Psoas muscle (tissue), 7 donors: ENCODE measurements at regions not wholly inside any gene's neighbourhood (a gene's known extent, or its start where the extent isn't known, plus 50 kb on each side); places are given as distances from the start of the nearest gene placed in this dataset.
"Not testable (repeated sequence)": the region's sequence is repeated elsewhere in the genome, so short reads cannot be mapped to it uniquely, and the experiment has no call there.

Experiments used
- ATAC-seq, 4 donors: fragments of 200-7000 bp; cut with Tn5 transposase; one replicate each; pipeline ENCODE4 v1.9.1; 2020; ENCODE audit warnings: moderate library complexity in 3 of 4, mild to moderate bottlenecking in 2 of 4
- DNase-seq, 2 donors: peaks; one replicate each; pipeline ENCODE4 v3.0.0-alpha.2; 2020
- H3K27ac ChIP-seq: fragments of 200-600 bp; one replicate; pipeline ENCODE4 v1.8.0; 2022
- H3K27me3 ChIP-seq, 3 donors: fragments of 200-600 bp in 1 of 3; one replicate each; pipeline versions ENCODE4 v1.6.1 to v1.8.0; 2013 to 2022; ENCODE audit warnings: low read length in 2 of 3, mild to moderate bottlenecking in 2 of 3, moderate library complexity in 1 of 3; ENCODE audit not compliant: insufficient read depth in 3 of 3
- H3K36me3 ChIP-seq, 2 donors: fragments of 200-600 bp in 1 of 2; one replicate each; pipeline versions ENCODE4 v1.6.1 to v1.8.0; 2013 to 2022; ENCODE audit warnings: low read depth in 1 of 2, mild to moderate bottlenecking in 1 of 2, moderate library complexity in 1 of 2; ENCODE audit not compliant: insufficient read depth in 1 of 2
- H3K4me1 ChIP-seq: fragments of 200-600 bp; one replicate; pipeline ENCODE4 v1.8.0; 2022
- H3K4me3 ChIP-seq: fragments of 200-600 bp; one replicate; pipeline ENCODE4 v1.8.0; 2022; ENCODE audit warnings: mild to moderate bottlenecking
- H3K9me3 ChIP-seq: fragments of 200-600 bp; one replicate; pipeline ENCODE4 v1.8.0; 2022
- CTCF ChIP-seq: fragments of 200-600 bp; IDR thresholded peaks from one replicate; pipeline ENCODE4 v1.8.0; 2022; ENCODE audit warnings: antibody characterized with exemption
- WGBS, 3 donors: extraction: QIAGEN DNeasy Blood & Tissue Kit; methylation state at CpG; one replicate each; pipeline versions ENCODE4 v1.1.6 to v1.1.7; 2013; 5-methylcytosine and 5-hydroxymethylcytosine counted together
- intact Hi-C, 2 donors: fragments of 100-400 bp; cut with DNase I; formaldehyde crosslinking; loops; one replicate each; pipeline versions ENCODE4 v1.11.0 to v1.14.2; 2022
- donor health status: healthy with polysubstance abuse.
- donor health status: DM: no; HTN: no; CAD: no; lungs with moderate emphysema.
- donor health status: Bipolar disorder and iron deficiency.
- donor health status: healthy.
- donor health status: DM: yes; HTN: yes; CAD: no.
- donor health status: DM: no; HTN: no; CAD: no.
- donor health status: DM: yes; HTN: yes; CAD: no.

DNA sequence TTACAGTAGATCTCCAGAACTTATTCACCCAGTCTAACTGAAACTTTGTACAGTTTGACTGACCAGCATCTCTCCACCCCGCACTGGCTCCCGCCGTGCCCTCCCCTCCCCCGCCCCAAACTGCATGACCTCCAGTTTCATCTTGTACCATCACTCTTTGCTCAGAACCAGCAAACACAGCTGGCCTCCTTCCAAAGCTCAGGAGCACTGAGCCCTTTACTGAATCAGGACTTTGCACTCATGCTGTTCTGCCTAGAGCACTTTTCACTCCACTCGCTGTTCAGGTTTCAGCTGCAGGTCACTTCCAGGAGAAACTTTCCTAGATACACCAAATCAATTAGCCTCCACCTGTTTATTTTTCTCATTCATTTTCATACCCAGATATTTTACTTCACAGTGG is 455.3 kb upstream of the PDE3A start:
- no peaks in the 10 kb centered on the region for H3K36me3 ChIP-seq
- intact Hi-C loops, result loop anchor here (10.0 kb wide), 3 partner anchors 462 to 682 kb away; no protein-coding TSS in a partner anchor
- 84 to 93% (median 90%) methylated on average over 5 of the region's 5 CpGs for WGBS, 3 donors
- no peak for DNase-seq
- H3K27ac ChIP-seq, result no peak overlapping the region
- no peak for ATAC-seq
- no peaks in the 10 kb centered on the region for H3K9me3 ChIP-seq
- H3K27me3 ChIP-seq, result no peaks in the 10 kb centered on the region
- no peak overlapping the region for H3K4me3 ChIP-seq
- H3K4me1 ChIP-seq, result no peaks in the 10 kb centered on the region
- no peak for TF ChIP-seq CTCF

DNA sequence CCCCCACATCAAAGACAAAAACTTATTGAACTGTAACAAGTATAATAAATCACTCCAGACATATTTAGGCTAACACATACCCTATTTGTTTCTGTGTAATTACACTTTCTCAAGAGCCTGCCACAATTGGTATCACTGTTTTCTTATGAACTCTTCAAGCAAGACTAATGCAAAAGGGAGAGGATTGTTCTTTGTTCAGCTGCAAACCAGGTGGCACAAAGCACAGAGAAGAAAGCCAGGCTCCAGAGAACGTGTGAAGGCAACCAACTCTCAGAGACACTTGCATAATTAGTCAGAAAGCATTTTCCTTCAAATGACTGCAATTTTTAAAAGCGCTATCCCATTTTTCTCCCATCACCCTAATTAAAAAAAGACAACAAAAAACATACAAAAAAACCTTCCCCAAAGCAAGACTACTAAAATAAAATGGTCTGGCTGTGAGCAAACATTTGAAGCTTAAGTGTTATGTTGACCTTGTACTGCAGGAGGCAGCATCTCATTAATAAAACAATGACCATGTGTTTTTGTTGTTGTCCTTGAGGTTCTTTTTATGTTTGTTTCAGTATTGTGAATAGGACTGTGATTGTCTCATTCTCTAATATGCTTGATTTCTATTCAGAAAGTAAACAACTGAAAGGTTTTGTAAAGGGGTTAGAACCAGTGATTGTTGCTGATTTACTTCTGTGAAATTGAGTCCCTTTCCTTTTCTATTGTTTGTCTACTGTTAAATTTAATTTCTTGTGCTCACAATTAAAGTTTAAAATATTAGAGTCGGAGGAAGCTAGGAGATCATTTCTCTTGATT is 452.7 kb upstream of the PDE3A start:
- ATAC-seq, result peak in 2 of 4 donors; percentile 30 to 60
- TF ChIP-seq CTCF, result peak; percentile 57
- Histone ChIP-seq H3K27ac (no peak overlapping the region), H3K4me1 (no peaks in the 10 kb centered on the region), H3K36me3 (no peaks in the 10 kb centered on the region), H3K9me3 (no peaks in the 10 kb centered on the region), H3K27me3 (no peaks in the 10 kb centered on the region), H3K4me3 (no peak overlapping the region)
- intact Hi-C loops, result loop anchor here (5.0 to 10.0 kb wide), 4 partner anchors 459 to 1257 kb away; no protein-coding TSS in a partner anchor
- 54 to 73% (median 56%) methylated on average over 3 of the region's 3 CpGs for WGBS, 3 donors
- no peak for DNase-seq

GRCh38 chr12:19916196-19916753 is 452.1 kb upstream of the PDE3A start:
- ATAC-seq (no peak), DNase-seq (no peak)
- H3K36me3 ChIP-seq, result no peaks in the 10 kb centered on the region
- no peaks in the 10 kb centered on the region for H3K27me3 ChIP-seq
- H3K4me1 ChIP-seq, result no peaks in the 10 kb centered on the region
- H3K9me3 ChIP-seq, result no peaks in the 10 kb centered on the region
- intact Hi-C loops, result loop anchor here (5.0 to 10.0 kb wide), 4 partner anchors 459 to 1256 kb away; no protein-coding TSS in a partner anchor
- H3K4me3 ChIP-seq, result no peak overlapping the region
- 6 to 33% (median 12%) methylated on average over 1 of the region's 1 CpG for WGBS, 3 donors
- TF ChIP-seq CTCF, result no peak
- no peak overlapping the region for H3K27ac ChIP-seq

DNA sequence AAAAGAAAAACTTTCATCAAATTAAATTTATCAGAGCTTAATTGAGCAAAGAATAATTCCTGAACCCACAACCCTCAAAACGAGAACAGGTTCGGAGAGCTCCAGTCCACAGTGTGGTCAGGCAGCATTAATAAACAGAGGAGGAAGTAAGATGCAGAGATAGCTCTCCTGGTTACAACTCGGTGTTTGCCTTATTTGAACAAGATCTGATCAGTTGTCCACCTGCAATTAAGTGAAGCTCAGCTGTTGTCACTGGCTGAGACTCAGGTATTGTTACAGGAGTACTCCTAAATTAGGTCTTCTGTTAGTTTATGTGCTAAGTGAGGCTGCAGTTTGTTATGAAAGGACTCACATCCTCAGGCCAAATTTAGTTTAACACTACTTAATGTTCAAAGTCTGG is 451.4 kb upstream of the PDE3A start:
- no peak overlapping the region for H3K27ac ChIP-seq
- WGBS, 3 donors, result 73 to 90% (median 75%) methylated on average over 3 of the region's 3 CpGs
- H3K4me3 ChIP-seq, result no peak overlapping the region
- ATAC-seq (no peak), DNase-seq (no peak)
- H3K4me1 ChIP-seq, result no peaks in the 10 kb centered on the region
- TF ChIP-seq CTCF, result no peak
- intact Hi-C loops, result loop anchor here (5.0 to 10.0 kb wide), 4 partner anchors 458 to 1255 kb away; no protein-coding TSS in a partner anchor
- no peaks in the 10 kb centered on the region for H3K27me3 ChIP-seq
- no peaks in the 10 kb centered on the region for H3K9me3 ChIP-seq
- H3K36me3 ChIP-seq, result no peaks in the 10 kb centered on the region

- 67 to 95% (median 95%) methylated on average over 2 of the region's 2 CpGs for WGBS, 3 donors
- H3K27ac ChIP-seq, DNase-seq, ATAC-seq, H3K4me3 ChIP-seq, H3K4me1 ChIP-seq, H3K9me3 ChIP-seq, H3K27me3 ChIP-seq, H3K36me3 ChIP-seq, intact Hi-C loops: not testable (repeated sequence)
Measured at GRCh38 chr12:19921716-19922115, 446.6 kb upstream of the PDE3A start.
